ENCODE measurements at regions not wholly inside any gene's neighbourhood (a gene's known extent, or its start where the extent isn't known, plus 50 kb on each side); places are given as distances from the start of the nearest gene placed in this dataset.

- Histone ChIP-seq H3K18ac (ENCODE audit: low read depth, low read length) (peak overlapping the region; percentile 24; the same call in 1 of the 2 replicates), H2BK5ac (ENCODE audit: low read depth, low read length, poor library complexity, severe bottlenecking) (no peak overlapping the region), H4K20me1 (ENCODE audit: insufficient read depth, low read length) (no peaks in the 10 kb centered on the region), H3K27me3 (ENCODE audit: control insufficient read depth, insufficient read depth, low read length) (no peaks in the 10 kb centered on the region), H2BK20ac (ENCODE audit: low read depth, low read length) (no peak overlapping the region), H2BK120ac (ENCODE audit: low read depth, low read length) (no peak overlapping the region; the same call in 1 of the 2 replicates), H4K91ac (ENCODE audit: insufficient read depth, low read depth, low read length) (no peak overlapping the region), H3K4me1 (ENCODE audit: control insufficient read depth, insufficient read depth, low read length) (no peaks in the 10 kb centered on the region; the same call in 1 of the 2 replicates), H3K56ac (ENCODE audit: extremely low read depth, insufficient read depth, low read length) (no peak overlapping the region), H2AK9ac (replicated peaks; ENCODE audit: low read depth, low read length, poor library complexity) (no peak overlapping the region), H3K79me1 (ENCODE audit: low read depth in 1 of 2, low read length in 2 of 2) (no peaks in the 10 kb centered on the region), H2AK5ac (ENCODE audit: low read depth, low read length) (no peak overlapping the region), H3K36me3 (ENCODE audit: control insufficient read depth, insufficient read depth, low read length) (no peaks in the 10 kb centered on the region), H3K9me3 (ENCODE audit: control insufficient read depth, insufficient read depth, low read length) (no peaks in the 10 kb centered on the region), H3K9me1 (ENCODE audit: insufficient read depth, low read length) (no peaks in the 10 kb centered on the region), H3K14ac (replicated peaks; ENCODE audit: low read depth, low read length) (no peak overlapping the region; the same call in 1 of the 2 replicates), H4K8ac (ENCODE audit: low read depth in 2 of 2, low read length in 2 of 2) (0 out of 4 replicates have a peak overlapping the region, but pooled peaks of 1 of the 2 experiments have one; percentile 16), H3K9ac (ENCODE audit: low read depth, low read length) (no peak overlapping the region), H3K23ac (ENCODE audit: low read depth, low read length) (no peak overlapping the region), H3K4ac (ENCODE audit: low read depth, low read length) (no peak overlapping the region), H3K4me3 (ENCODE audit: insufficient read depth, low read depth, low read length) (no peak overlapping the region), H2BK15ac (ENCODE audit: low read depth, low read length) (peak overlapping the region; percentile 30; the same call in 1 of the 3 replicates), H2AFZ (replicated peaks; ENCODE audit: low read length, poor library complexity) (no peak overlapping the region), H3K27ac (ENCODE audit: insufficient read depth, low read length) (no peak overlapping the region), H4K5ac (ENCODE audit: low read depth, low read length) (no peak overlapping the region), H3K4me2 (ENCODE audit: low read depth, low read length) (no peak overlapping the region)
- 40% methylated on average over 1 of the region's 1 CpG; no CpG with 5 or more reads in 1 of the 2 experiments for WGBS, 2 experiments (ENCODE audit: extremely low coverage in 2 of 2, insufficient read length in 1 of 2)
- ChIA-PET CTCF (no interaction called here), POLR2A (ENCODE audit: unreplicated experiment) (no interaction called here)
- ATAC-seq (ENCODE audit: low read depth): peak; percentile 49
- TF ChIP-seq RCOR1 (IDR thresholded peaks at IDR 0.05; ENCODE audit: insufficient replicate concordance, low read length) (no peak), NFE2L2 (IDR thresholded peaks at IDR 0.05; ENCODE audit: low read depth, low read length) (no peak), SMC3 (IDR thresholded peaks at IDR 0.05; ENCODE audit: low read depth, low read length) (no peak), BHLHE40 (IDR thresholded peaks at IDR 0.05; ENCODE audit: low read depth, low read length) (no peak), ELK1 (IDR thresholded peaks at IDR 0.05; ENCODE audit: borderline replicate concordance, low read depth, low read length) (no peak), RAD21 (IDR thresholded peaks at IDR 0.05; ENCODE audit: low read length) (no peak), USF2 (IDR thresholded peaks at IDR 0.05; ENCODE audit: low read depth, low read length) (no peak), MAZ (IDR thresholded peaks at IDR 0.05; ENCODE audit: borderline replicate concordance, low read depth, low read length) (no peak), MXI1 (IDR thresholded peaks at IDR 0.05; ENCODE audit: borderline replicate concordance, low read depth, low read length) (no peak), CTCF (conservative IDR thresholded peaks at IDR 0.05; ENCODE audit: low read depth, low read length) (no peak), CEBPB (IDR thresholded peaks at IDR 0.05; ENCODE audit: low read depth, low read length) (no peak), CHD1 (IDR thresholded peaks at IDR 0.05; ENCODE audit: low read depth, low read length) (no peak), POLR2A (IDR thresholded peaks at IDR 0.05; ENCODE audit: low read depth, low read length) (no peak), RFX5 (IDR thresholded peaks at IDR 0.05; ENCODE audit: low read depth, low read length) (no peak), FOS (IDR thresholded peaks at IDR 0.05; ENCODE audit: low read depth, low read length) (no peak), MAFK (IDR thresholded peaks at IDR 0.05; ENCODE audit: low read depth, low read length) (no peak)
- BruUV-seq (replicated peaks): no TSS peak
- intact Hi-C loops (cut with micrococcal nuclease): no loop called here
- in situ Hi-C loops (cut with MboI; ENCODE audit: low sequenced_read_pairs): no loop called here
- dilution Hi-C loops (cut with HindIII; ENCODE audit: low sequenced_read_pairs, unreplicated experiment): no loop called here
- DNase-seq: peak; percentile 12
Observed at GRCh38 chr7:47698386-47698785, 116.5 kb upstream of the TNS3 start.
